ENCODE measurements at regions not wholly inside any gene's neighbourhood (a gene's known extent, or its start where the extent isn't known, plus 50 kb on each side); places are given as distances from the start of the nearest gene placed in this dataset.
"Not testable (repeated sequence)": the region's sequence is repeated elsewhere in the genome, so short reads cannot be mapped to it uniquely, and the experiment has no call there.

- ATAC-seq (no peak), DNase-seq (ENCODE audit: low spot score) (no peak)
- intact Hi-C loops (cut with DNase I), result no loop called here
Observed at GRCh38 chr6:153489479-153489878, 358.4 kb upstream of the RGS17 start.

- DNase-seq (ENCODE audit: low spot score), result no peak
- intact Hi-C loops (cut with DNase I), result no loop called here
- ATAC-seq, result no peak
Observed at GRCh38 chr6:153488267-153488666, 357.2 kb upstream of the RGS17 start.

GRCh38 chr6:153485072-153485471 lies 354.0 kb upstream of the RGS17 start:
- DNase-seq (ENCODE audit: low spot score) (no peak), ATAC-seq (no peak)
- intact Hi-C loops (cut with DNase I), result no loop called here

GRCh38 chr6:153484056-153484455 lies 353.0 kb upstream of the RGS17 start:
- ATAC-seq (no peak), DNase-seq (ENCODE audit: low spot score) (no peak)
- intact Hi-C loops (cut with DNase I), result no loop called here

- DNase-seq (ENCODE audit: low spot score), result no peak
- no peak for ATAC-seq
- intact Hi-C loops (cut with DNase I), result no loop called here
Observed at GRCh38 chr6:153476243-153476642, 345.2 kb upstream of the RGS17 start.

- no peak for ATAC-seq
- DNase-seq (ENCODE audit: low spot score), result no peak
- intact Hi-C loops (cut with DNase I), result no loop called here
Observed at GRCh38 chr6:153465050-153465449, 334.0 kb upstream of the RGS17 start.

GRCh38 chr6:153449279-153449678 lies 318.2 kb upstream of the RGS17 start:
- intact Hi-C loops (cut with DNase I), result no loop called here
- no peak for ATAC-seq
- no peak for DNase-seq (ENCODE audit: low spot score)

GRCh38 chr6:153442749-153443148 lies 311.7 kb upstream of the RGS17 start:
- intact Hi-C loops (cut with DNase I); ATAC-seq: not testable (repeated sequence)

GRCh38 chr6:153442096-153442495 lies 311.0 kb upstream of the RGS17 start:
- intact Hi-C loops (cut with DNase I), result no loop called here
- no peak for ATAC-seq
- DNase-seq (ENCODE audit: low spot score), result no peak

More at GRCh38 chr6:153442749-153443148, 311.7 kb upstream of the RGS17 start:
- DNase-seq (ENCODE audit: low spot score), result not testable (repeated sequence)

GRCh38 chr6:153437193-153437592 lies 306.1 kb upstream of the RGS17 start:
- ATAC-seq (no peak), DNase-seq (ENCODE audit: low spot score) (no peak)

GRCh38 chr6:153436351-153436750 lies 305.3 kb upstream of the RGS17 start:
- ATAC-seq (no peak), DNase-seq (ENCODE audit: low spot score) (no peak)
- intact Hi-C loops (cut with DNase I), result no loop called here

More at GRCh38 chr6:153437193-153437592, 306.1 kb upstream of the RGS17 start:
- intact Hi-C loops (cut with DNase I), result no loop called here

- intact Hi-C loops (cut with DNase I), result no loop called here
- ATAC-seq, result no peak
- no peak for DNase-seq (ENCODE audit: low spot score)
Observed at GRCh38 chr6:153435787-153436186, 304.7 kb upstream of the RGS17 start.

- intact Hi-C loops (cut with DNase I), result no loop called here
- ATAC-seq, result no peak
Observed at GRCh38 chr6:153425536-153425935, 294.5 kb upstream of the RGS17 start.

GRCh38 chr6:153424719-153425400 lies 293.8 kb upstream of the RGS17 start:
- no peak for ATAC-seq
- no peak for DNase-seq (ENCODE audit: low spot score)
- intact Hi-C loops (cut with DNase I), result no loop called here

More at GRCh38 chr6:153425536-153425935, 294.5 kb upstream of the RGS17 start:
- no peak for DNase-seq (ENCODE audit: low spot score)

GRCh38 chr6:153412519-153412918 lies 281.4 kb upstream of the RGS17 start:
- intact Hi-C loops (cut with DNase I), result no loop called here

GRCh38 chr6:153411070-153411648 lies 280.1 kb upstream of the RGS17 start:
- ATAC-seq (no peak), DNase-seq (ENCODE audit: low spot score) (no peak)
- intact Hi-C loops (cut with DNase I), result no loop called here

More at GRCh38 chr6:153412519-153412918, 281.4 kb upstream of the RGS17 start:
- DNase-seq (ENCODE audit: low spot score), result no peak
- ATAC-seq, result no peak

GRCh38 chr6:153405931-153406330 lies 274.8 kb upstream of the RGS17 start:
- DNase-seq (ENCODE audit: low spot score) (no peak), ATAC-seq (no peak)
- intact Hi-C loops (cut with DNase I), result no loop called here

GRCh38 chr6:153401751-153402150 lies 270.7 kb upstream of the RGS17 start:
- ATAC-seq (no peak), DNase-seq (ENCODE audit: low spot score) (no peak)
- intact Hi-C loops (cut with DNase I), result no loop called here

GRCh38 chr6:153392156-153392555 lies 261.1 kb upstream of the RGS17 start:
- DNase-seq (ENCODE audit: low spot score) (no peak), ATAC-seq (no peak)

GRCh38 chr6:153373869-153374268 lies 242.8 kb upstream of the RGS17 start:
- DNase-seq (ENCODE audit: low spot score) (no peak), ATAC-seq (no peak)
- intact Hi-C loops (cut with DNase I), result no loop called here

More at GRCh38 chr6:153392156-153392555, 261.1 kb upstream of the RGS17 start:
- intact Hi-C loops (cut with DNase I), result no loop called here

GRCh38 chr6:153368131-153368530 lies 237.0 kb upstream of the RGS17 start:
- intact Hi-C loops (cut with DNase I), result no loop called here
- no peak for ATAC-seq
- DNase-seq (ENCODE audit: low spot score), result no peak
